ENCODE measurements at regions not wholly inside any gene's neighbourhood (a gene's known extent, or its start where the extent isn't known, plus 50 kb on each side); places are given as distances from the start of the nearest gene placed in this dataset.

- Histone ChIP-seq H3K27me3 (ENCODE audit: insufficient read depth, poor library complexity, severe bottlenecking) (no peaks in the 10 kb centered on the region), H3K27ac (replicated peaks) (no peak overlapping the region), H3K4me3 (replicated peaks; ENCODE audit: insufficient read depth, low read length) (no peak overlapping the region)
- DNase-seq (ENCODE audit: low read depth in 1 of 2, low spot score in 1 of 2) = no peak
- TF ChIP-seq POLR2AphosphoS5 (IDR thresholded peaks at IDR 0.05; ENCODE audit: low read depth) (no peak), CTCF (IDR thresholded peaks at IDR 0.05; ENCODE audit: insufficient read depth, low read length) (no peak), GABPA (IDR thresholded peaks at IDR 0.05; ENCODE audit: low read depth) (no peak), SPI1 (IDR thresholded peaks at IDR 0.05; ENCODE audit: borderline replicate concordance, low read depth) (no peak)
- TF ChIP-seq, protein P1, sequence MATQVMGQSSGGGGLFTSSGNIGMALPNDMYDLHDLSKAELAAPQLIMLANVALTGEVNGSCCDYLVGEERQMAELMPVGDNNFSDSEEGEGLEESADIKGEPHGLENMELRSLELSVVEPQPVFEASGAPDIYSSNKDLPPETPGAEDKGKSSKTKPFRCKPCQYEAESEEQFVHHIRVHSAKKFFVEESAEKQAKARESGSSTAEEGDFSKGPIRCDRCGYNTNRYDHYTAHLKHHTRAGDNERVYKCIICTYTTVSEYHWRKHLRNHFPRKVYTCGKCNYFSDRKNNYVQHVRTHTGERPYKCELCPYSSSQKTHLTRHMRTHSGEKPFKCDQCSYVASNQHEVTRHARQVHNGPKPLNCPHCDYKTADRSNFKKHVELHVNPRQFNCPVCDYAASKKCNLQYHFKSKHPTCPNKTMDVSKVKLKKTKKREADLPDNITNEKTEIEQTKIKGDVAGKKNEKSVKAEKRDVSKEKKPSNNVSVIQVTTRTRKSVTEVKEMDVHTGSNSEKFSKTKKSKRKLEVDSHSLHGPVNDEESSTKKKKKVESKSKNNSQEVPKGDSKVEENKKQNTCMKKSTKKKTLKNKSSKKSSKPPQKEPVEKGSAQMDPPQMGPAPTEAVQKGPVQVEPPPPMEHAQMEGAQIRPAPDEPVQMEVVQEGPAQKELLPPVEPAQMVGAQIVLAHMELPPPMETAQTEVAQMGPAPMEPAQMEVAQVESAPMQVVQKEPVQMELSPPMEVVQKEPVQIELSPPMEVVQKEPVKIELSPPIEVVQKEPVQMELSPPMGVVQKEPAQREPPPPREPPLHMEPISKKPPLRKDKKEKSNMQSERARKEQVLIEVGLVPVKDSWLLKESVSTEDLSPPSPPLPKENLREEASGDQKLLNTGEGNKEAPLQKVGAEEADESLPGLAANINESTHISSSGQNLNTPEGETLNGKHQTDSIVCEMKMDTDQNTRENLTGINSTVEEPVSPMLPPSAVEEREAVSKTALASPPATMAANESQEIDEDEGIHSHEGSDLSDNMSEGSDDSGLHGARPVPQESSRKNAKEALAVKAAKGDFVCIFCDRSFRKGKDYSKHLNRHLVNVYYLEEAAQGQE (IDR thresholded peaks at IDR 0.05; ENCODE audit: insufficient replicate concordance, low read depth) = no peak
Measured at GRCh38 chr6:80969439-80969838, 783.0 kb downstream of the TENT5A start.

DNA sequence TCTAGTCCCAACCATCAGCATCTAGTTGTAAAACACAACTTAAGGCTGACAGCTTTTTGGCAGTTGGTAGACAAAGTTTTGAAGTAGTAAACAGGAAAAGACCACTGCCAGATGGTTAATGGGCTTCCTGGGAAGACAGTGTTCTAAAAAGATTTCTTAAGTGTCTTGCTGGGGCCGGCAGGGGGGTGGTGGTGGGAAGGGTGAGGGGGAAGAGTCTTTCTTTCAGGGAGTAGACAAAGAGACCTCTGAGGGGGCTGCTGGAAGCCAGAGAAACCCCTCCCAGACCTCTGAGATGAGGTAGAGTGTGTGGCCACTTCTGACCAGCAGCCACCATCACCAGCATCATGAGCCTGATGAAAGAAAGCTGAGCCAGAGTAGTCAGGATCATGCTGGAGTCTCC lies 784.9 kb downstream of the TENT5A start:
- Histone ChIP-seq H3K27me3 (ENCODE audit: insufficient read depth, poor library complexity, severe bottlenecking) (no peaks in the 10 kb centered on the region), H3K4me3 (replicated peaks; ENCODE audit: insufficient read depth, low read length) (no peak overlapping the region), H3K27ac (replicated peaks) (no peak overlapping the region)
- no peak for DNase-seq (ENCODE audit: low read depth in 1 of 2, low spot score in 1 of 2)
- TF ChIP-seq SPI1 (IDR thresholded peaks at IDR 0.05; ENCODE audit: borderline replicate concordance, low read depth) = no peak
- TF ChIP-seq POLR2AphosphoS5 (IDR thresholded peaks at IDR 0.05; ENCODE audit: low read depth) = no peak
- TF ChIP-seq CTCF (IDR thresholded peaks at IDR 0.05; ENCODE audit: insufficient read depth, low read length) = no peak

DNA sequence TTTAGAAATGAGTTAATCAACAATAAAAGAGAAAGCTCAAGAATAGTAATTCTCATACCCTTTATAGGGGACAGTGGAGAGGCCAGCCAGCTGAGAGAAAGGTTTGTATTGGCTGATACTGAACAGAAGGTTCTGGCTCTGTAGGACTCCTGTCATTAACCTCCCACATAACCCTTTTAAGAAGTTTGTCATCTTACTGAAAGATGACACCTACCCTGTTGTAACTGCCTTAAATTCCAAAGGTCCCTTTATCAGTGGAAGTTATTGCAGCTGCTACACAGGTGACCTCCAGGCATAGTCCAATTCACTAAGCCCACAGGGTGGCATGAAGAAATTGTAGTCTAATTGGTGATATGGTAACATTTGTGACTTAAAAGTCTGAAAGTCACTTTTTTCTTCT lies 790.1 kb downstream of the TENT5A start:
- no peaks in the 10 kb centered on the region for H3K27me3 ChIP-seq (ENCODE audit: insufficient read depth, poor library complexity, severe bottlenecking)
- no peak for DNase-seq (ENCODE audit: low read depth in 1 of 2, low spot score in 1 of 2)
- no peak for TF ChIP-seq SPI1 (IDR thresholded peaks at IDR 0.05; ENCODE audit: borderline replicate concordance, low read depth)
- TF ChIP-seq, protein P1 (IDR thresholded peaks at IDR 0.05; ENCODE audit: insufficient replicate concordance, low read depth) = no peak
- no peak for TF ChIP-seq GABPA (IDR thresholded peaks at IDR 0.05; ENCODE audit: low read depth)
- TF ChIP-seq POLR2AphosphoS5 (IDR thresholded peaks at IDR 0.05; ENCODE audit: low read depth) = no peak
- no peak for TF ChIP-seq CTCF (IDR thresholded peaks at IDR 0.05; ENCODE audit: insufficient read depth, low read length)

GRCh38 chr6:80961166-80961565 lies 791.3 kb downstream of the TENT5A start:
- TF ChIP-seq, protein P1 (IDR thresholded peaks at IDR 0.05; ENCODE audit: insufficient replicate concordance, low read depth) = no peak
- TF ChIP-seq GABPA (IDR thresholded peaks at IDR 0.05; ENCODE audit: low read depth) (no peak), SPI1 (IDR thresholded peaks at IDR 0.05; ENCODE audit: borderline replicate concordance, low read depth) (no peak), POLR2AphosphoS5 (IDR thresholded peaks at IDR 0.05; ENCODE audit: low read depth) (no peak), CTCF (IDR thresholded peaks at IDR 0.05; ENCODE audit: insufficient read depth, low read length) (no peak)
- Histone ChIP-seq H3K27ac (replicated peaks) (no peak overlapping the region), H3K4me3 (replicated peaks; ENCODE audit: insufficient read depth, low read length) (no peak overlapping the region), H3K27me3 (ENCODE audit: insufficient read depth, poor library complexity, severe bottlenecking) (no peaks in the 10 kb centered on the region)
- DNase-seq (ENCODE audit: low read depth in 1 of 2, low spot score in 1 of 2) = no peak

More for the DNA sequence above, 790.1 kb downstream of the TENT5A start:
- no peak overlapping the region for H3K4me3 ChIP-seq (replicated peaks; ENCODE audit: insufficient read depth, low read length)
- H3K27ac ChIP-seq (replicated peaks) = no peak overlapping the region

Measured in HL-60 (cell line).